H1 (cell line): ENCODE measurements at regions not wholly inside any gene's neighbourhood (a gene's known extent, or its start where the extent isn't known, plus 50 kb on each side); places are given as distances from the start of the nearest gene placed in this dataset.

Source experiments
- CHD1 ChIP-seq: IDR thresholded peaks from 2 replicates; pipeline ENCODE4 v1.6.1; 2012; ENCODE audit warnings: low read depth, low read length, improper control_type of control experiment
- RNF2 ChIP-seq: fragments of 200-900, 300-1000 bp; sonication (generic); IDR thresholded peaks from 2 replicates; pipeline ENCODE4 v1.7.1; 2016; ENCODE audit warnings: borderline replicate concordance, low read depth, mild to moderate bottlenecking, antibody characterized with exemption, low read length; ENCODE audit not compliant: poor library complexity, severe bottlenecking; ENCODE audit errors: missing control alignments

- TF ChIP-seq RNF2 (no peak), CHD1 (no peak)
Measured at GRCh38 chr2:238663586-238663985, 184.3 kb upstream of the TWIST2 start (continued).
